HG03045 (cell line): ENCODE measurements at regions not wholly inside any gene's neighbourhood (a gene's known extent, or its start where the extent isn't known, plus 50 kb on each side); places are given as distances from the start of the nearest gene placed in this dataset.
"Not testable (repeated sequence)": the region's sequence is repeated elsewhere in the genome, so short reads cannot be mapped to it uniquely, and the experiment has no call there.

Experiments
- ATAC-seq: cut with Tn5 transposase; IDR thresholded peaks from one replicate; pipeline ENCODE4 v1.9.1; 2021; ENCODE audit warnings: mild to moderate bottlenecking, moderate library complexity; ENCODE audit not compliant: unreplicated experiment

DNA sequence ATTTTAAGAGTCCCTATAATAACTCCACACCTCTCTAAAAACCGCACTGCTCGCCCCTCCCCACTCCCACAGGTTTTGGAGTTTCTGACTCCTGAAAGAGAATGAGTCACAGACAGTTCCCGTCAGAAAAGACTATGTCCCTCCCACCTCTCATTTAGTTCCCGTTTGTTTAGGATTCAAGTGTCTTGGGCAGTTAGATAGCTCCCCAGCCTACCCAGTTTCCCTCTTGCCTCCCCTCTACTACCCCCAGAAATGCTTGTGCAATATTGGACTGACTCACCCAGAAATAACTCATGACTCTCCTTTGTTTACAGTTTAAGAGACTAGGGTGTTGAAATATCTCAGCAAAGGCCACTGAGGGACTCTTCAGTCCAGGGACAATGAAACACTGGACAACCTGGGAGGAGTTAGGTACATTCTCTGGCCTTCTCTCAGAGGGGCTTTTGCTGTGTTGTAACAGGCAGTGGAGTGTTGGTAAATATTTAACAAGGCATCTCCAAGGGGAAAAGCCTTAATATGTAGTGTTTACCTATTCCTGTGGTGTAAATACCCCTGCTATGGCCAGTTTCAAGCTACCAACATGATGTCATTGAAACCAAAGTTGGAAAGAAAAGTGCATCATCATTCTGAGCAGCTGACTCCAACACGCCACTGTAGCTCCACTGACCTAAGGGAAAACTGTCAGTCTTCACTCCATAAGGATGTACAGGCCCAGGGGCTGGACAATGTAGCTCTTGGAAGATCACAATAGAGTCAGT, 96.1 kb upstream of the CHD2 start:
- ATAC-seq = peak; percentile 50

DNA sequence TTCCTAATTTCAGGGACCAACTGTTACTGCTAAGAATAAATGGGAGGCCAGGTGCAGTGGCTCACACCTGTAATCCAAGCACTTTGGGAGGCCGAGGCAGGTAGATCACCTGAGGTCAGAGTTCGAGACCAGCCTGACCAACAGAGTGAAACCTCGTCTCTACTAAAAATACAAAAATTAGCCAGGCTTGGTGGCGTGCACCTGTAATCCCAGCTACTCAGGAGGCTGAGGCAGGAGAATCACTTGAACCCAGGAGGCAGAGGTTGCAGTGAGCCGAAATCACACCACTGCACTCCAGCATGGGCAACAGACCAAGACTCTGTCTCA, 95.6 kb upstream of the CHD2 start:
- ATAC-seq = not testable (repeated sequence)

DNA sequence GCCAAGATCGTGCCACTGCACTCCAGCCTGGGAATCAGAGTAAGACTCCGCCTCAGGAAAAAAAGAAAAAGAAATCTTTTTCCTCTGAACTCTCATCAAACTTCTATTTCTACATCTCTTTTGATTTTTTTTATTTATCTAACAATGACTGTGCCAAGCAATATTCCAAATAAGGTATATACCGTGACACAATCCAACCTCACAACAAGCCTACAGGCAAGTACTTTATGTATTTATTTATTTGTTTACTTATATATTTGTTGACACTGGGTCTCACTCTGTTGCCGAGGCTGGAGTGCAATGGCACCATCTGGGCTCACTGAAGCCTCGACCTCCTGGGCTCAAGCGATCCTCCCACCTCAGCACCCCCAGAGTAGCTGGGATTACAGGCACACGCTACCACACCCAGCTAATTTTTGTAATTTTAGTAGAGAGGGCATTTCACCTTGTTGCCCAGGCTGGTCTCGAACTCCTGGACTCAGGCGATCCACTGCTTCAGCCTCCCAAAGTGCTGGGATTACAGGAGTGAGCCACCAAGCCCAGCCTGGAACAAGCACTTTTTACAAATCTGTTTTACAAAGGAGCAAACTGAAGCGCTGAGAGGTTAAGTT, 94.9 kb upstream of the CHD2 start:
- ATAC-seq = no peak

GRCh38 chr15:92806171-92806570, 94.0 kb upstream of the CHD2 start:
- ATAC-seq = not testable (repeated sequence)

- ATAC-seq = no peak
Observed at GRCh38 chr15:92806763-92807162, 93.4 kb upstream of the CHD2 start.

DNA sequence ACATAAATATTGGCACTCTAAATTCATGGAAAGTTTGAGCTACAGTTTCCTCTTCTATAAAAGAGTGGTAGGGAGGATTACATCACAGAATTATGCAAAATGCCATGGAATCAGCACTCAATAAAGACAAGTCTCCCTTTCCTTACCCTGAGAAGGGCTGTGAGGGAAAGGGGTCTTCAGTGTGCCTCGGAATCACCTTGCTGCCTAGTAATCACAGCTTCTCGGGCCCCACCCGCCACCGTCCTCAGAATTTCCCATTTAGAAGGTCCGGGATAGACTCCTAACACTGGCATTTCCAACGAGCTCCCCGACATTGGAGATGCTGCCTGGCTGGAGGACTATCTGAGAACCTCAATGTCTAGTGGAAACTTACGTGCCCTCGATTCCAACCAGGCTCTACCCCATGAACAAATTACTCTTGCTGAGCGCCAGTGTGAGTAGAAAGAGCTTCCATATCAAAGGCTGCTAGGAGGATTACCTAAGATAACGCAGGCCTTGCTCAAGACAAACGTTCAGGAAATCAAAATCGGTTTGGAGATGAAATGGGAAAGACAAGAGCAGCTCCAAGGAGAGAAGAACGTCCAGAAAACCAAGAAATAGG, 92.1 kb upstream of the CHD2 start:
- ATAC-seq = no peak

DNA sequence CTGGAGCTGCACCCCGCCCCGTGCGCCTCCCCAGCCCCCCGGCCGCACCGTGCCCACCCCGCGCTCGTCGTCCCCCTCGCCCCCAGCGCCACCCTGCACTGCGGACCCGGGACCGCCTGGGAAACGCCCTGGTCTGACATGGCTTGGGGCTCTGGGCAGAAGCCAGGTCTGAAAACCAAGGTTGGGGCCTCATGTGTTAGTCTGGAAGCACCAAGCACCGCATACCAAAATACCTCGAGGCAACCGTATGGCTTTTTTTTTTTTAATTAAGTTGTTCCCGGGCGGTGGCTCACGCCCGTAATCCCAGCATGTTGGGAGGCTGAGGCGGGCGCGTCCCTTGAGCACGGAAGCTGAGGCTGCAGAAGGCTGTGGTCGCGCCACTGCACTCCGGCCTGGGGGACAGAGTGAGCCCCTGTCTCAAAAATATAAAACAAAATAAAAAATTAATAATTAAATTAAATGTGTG, 91.5 kb upstream of the CHD2 start:
- ATAC-seq = peak; percentile 5

GRCh38 chr15:92809064-92809879, 90.9 kb upstream of the CHD2 start:
- ATAC-seq = peak; percentile 84

GRCh38 chr15:92809880-92810361, 90.2 kb upstream of the CHD2 start:
- ATAC-seq = no peak

DNA sequence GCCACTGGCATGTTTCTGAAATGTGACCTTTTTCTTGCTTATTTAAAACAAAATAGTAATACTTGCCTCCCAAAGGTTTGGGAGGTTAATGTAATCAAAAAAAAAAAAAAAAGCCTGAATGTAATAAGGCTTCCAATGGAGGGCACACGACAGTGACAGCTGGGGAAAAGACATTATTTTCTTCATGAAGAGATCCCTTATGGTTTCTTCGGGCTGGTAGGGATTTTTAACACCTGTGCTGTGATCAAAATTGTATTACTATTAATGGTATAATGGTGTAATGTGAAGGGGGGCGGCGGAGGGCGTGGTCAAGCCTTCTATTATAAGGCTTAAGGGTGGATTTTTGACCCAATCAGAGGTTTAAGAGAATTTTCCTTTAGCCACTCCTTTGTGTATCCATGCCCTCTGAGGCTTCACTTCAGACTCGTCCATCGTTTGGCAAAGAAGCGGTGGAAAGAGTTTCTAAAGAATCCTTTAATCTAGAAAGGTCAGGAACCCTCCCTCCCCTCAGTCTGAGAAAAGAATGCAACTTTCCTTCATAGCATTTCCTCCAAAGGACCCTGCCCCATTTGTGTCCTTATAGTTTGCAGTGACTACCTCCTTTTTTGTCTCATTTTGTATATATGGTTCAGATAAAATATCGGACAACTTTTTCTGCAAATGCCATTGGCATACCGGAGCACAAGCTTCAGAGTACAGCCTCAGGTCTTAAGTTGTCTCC, 89.5 kb upstream of the CHD2 start:
- no peak for ATAC-seq

DNA sequence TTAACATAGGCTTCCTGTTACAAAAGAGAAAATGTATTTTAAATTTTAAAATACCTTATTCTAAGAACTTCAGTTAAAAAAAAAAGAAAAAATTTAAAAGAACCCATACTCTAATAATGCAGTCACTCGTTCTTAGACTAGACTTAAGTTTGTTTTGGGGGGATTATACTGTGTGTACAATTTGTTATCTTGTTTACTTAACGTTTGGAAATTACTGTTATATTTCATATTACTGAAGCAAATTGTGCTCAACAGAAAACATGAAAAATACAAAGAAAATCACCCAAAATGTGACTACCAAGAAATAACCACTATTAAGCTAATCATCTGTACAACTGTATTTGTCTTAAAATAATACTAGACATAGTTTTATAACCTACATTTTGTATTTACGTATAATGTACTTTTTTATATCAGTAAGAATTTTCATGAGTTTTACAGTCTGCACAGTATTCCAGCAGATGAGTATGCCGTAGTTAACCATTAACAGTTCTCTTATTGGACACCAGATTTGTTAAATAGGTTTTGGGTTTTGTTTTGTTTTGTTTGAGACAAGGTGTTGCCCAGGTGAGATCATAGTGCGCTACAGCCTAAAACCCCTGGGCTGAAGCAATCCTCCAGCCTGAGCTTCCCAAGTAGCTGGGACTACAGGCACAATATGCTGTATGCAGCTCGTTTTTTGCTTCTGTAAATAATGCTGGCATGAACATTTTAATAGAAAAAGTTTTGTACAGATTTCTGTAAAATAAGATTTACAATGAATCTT, 88.8 kb upstream of the CHD2 start:
- ATAC-seq = no peak

GRCh38 chr15:92812271-92812670, 87.9 kb upstream of the CHD2 start:
- no peak for ATAC-seq

GRCh38 chr15:92813485-92813884, 86.6 kb upstream of the CHD2 start:
- ATAC-seq = no peak

- ATAC-seq = no peak
Observed at GRCh38 chr15:92817339-92817886, 82.7 kb upstream of the CHD2 start.

DNA sequence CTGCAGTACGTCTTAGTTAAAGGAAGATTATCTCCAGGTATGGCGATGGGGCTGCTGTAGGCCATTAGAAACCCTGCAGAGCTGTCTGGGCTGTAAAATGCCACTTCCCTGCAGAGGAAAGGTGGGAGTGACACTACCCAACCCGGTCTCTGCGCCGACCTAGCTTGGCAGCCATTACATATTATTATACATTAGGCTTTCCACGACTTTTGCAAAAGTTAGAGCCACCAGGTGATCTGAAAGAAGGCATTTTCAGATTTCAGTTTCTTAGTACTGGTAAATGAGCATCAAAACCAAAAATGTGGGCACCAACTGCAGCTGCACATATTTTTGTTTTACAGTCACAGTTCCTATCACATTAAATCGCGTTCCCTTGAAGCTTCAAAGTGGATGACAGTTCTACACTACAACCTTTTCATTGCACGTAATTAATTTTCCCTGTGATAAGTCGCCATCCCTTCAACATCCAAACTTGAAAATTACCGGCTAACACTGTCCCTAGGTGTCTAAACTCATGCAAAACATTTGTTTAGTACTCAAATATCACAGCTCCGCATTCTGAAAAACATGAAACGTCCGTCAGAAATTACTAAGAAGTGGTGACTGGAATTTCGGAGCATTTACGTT, 81.4 kb upstream of the CHD2 start:
- no peak for ATAC-seq

DNA sequence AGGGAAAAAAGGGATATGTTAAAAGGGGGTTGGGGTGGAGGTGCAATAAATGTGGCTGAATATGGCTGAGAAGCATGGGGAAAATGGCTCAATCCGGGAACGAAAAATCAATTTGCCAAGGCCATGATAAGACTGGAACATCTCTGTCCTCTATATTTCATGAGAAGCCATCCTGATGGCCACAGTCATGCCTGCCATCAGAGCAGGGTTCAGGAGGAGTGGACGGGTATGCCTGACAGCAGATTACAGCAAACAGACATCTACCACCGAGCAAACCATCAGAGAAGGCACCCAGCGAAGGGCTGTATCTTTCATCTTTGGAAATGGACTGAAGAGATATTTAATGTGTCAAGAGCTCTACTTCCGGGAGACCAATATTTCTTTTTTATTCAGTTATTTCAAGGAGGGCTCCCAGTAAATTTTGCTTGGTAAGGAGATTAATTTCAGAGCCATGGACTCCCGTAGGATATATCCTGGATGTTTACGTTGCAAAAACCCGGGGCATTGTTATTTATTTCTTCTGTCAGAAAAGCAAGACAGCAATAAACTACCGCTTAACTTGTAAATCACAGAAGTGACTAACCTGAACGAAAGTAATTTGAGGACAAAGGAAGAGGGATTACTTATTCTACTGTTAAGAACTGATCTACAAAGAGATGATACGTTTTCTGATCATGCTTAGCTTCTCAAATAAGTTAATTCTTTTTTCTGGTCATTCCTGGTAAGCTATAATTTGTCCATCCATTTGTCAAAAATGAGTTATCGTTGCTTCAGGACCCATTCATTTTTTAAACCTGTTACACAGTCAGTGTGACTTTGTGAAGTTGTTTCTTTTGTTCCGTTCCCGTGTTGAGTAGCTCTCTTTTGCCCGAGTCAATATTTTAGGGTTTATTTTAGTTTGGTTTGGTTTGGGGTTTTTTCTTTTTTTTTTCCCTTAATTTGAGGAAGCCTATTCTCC, 80.6 kb upstream of the CHD2 start:
- no peak for ATAC-seq

GRCh38 chr15:92820236-92821021, 79.7 kb upstream of the CHD2 start:
- ATAC-seq = peak; percentile 87
